ENCODE measurements at regions not wholly inside any gene's neighbourhood (a gene's known extent, or its start where the extent isn't known, plus 50 kb on each side); places are given as distances from the start of the nearest gene placed in this dataset.

DNA sequence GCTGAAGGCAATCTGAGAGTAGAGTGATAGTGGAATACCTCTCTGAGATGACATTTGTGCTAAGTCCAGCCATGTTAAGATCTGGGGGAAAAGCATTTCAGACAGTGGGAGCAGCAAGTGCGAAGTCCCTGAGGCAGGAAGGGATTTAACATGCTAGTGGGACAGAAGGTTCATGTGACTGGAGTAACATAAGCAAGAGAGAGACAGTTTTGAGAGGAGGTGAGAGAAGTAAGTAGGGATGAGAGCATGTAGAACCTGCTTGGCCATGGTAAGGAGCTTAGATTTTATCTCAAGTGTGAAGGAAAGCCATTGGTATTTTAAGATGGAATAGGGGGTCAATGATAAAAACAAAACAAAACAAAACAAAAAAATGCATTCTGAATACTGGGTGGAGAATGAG lies 358.6 kb upstream of the KCNH8 start:
- TF ChIP-seq, protein P1, sequence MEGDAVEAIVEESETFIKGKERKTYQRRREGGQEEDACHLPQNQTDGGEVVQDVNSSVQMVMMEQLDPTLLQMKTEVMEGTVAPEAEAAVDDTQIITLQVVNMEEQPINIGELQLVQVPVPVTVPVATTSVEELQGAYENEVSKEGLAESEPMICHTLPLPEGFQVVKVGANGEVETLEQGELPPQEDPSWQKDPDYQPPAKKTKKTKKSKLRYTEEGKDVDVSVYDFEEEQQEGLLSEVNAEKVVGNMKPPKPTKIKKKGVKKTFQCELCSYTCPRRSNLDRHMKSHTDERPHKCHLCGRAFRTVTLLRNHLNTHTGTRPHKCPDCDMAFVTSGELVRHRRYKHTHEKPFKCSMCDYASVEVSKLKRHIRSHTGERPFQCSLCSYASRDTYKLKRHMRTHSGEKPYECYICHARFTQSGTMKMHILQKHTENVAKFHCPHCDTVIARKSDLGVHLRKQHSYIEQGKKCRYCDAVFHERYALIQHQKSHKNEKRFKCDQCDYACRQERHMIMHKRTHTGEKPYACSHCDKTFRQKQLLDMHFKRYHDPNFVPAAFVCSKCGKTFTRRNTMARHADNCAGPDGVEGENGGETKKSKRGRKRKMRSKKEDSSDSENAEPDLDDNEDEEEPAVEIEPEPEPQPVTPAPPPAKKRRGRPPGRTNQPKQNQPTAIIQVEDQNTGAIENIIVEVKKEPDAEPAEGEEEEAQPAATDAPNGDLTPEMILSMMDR (IDR thresholded peaks at IDR 0.05; ENCODE audit: control extremely low read depth in 1 of 3, insufficient read depth in 1 of 3, low read depth in 1 of 3, low read length in 3 of 3) = no peak
- TF ChIP-seq MAX (IDR thresholded peaks at IDR 0.05) = no peak
- TF ChIP-seq HDAC6 (IDR thresholded peaks at IDR 0.05; ENCODE audit: low read depth, low read length) = no peak

All from H1 (cell line).